HepG2 (cell line): ENCODE measurements at regions not wholly inside any gene's neighbourhood (a gene's known extent, or its start where the extent isn't known, plus 50 kb on each side); places are given as distances from the start of the nearest gene placed in this dataset.

Experiments used
- ATAC-seq: fragments of 200-7000 bp; cut with Tn5 transposase; 3 replicates; pipeline ENCODE4 v1.9.1; 2020; ENCODE audit warnings: mild to moderate bottlenecking, moderate library complexity
- BruUV-seq: library from RNA; stranded (reverse); fragments of 400-500 nt; replicated peaks from 2 replicates; lab custom pipeline; 2021; lab: Mats Ljungman, UMichigan
- CTCF ChIA-PET: fragments of 300-600 bp; formaldehyde crosslinking; extraction: SDS; loops from one replicate; lab custom pipeline; 2021; ENCODE audit warnings: low total read pairs, inconsistent platforms, low intra/inter-chr PET ratio; lab: Yijun Ruan, JAX
- POLR2A ChIA-PET: fragments of 350-600 bp; sonication (Branson Sonifier 250); formaldehyde crosslinking; loops from one replicate; lab custom pipeline; 2020; ENCODE audit warnings: antibody characterized with exemption, inconsistent platforms; lab: Yijun Ruan, JAX
- DNase-seq: peaks from one replicate; pipeline ENCODE4 v3.0.0-alpha.2; 2015; ENCODE audit warnings: low spot score
- FAIRE-seq: peaks from 3 replicates; lab custom pipeline; 2011; peaks lifted over from hg19 to GRCh38; lab: Jason Lieb, UNC
- H2AFZ ChIP-seq: one replicate; pipeline ENCODE4 v1.6.1; 2011; ENCODE audit warnings: low read length, inconsistent platforms
- H3K27ac ChIP-seq: fragments of 300-600 bp; 3 replicates; pipeline ENCODE4 v1.8.0; 2011; ENCODE audit warnings: mixed run types, mild to moderate bottlenecking, mixed read lengths, low read length, inconsistent platforms; ENCODE audit not compliant: insufficient read depth; ENCODE audit errors: extremely low read length
- H3K27me3 ChIP-seq, 2 experiments: fragments of 200-600 bp in 1 of 2; 2 replicates in 1 of 2; 3 replicates in 1 of 2; pipeline versions ENCODE4 v1.6.0 to v1.8.0; 2011; ENCODE audit warnings: low read length in 2 of 2, mild to moderate bottlenecking in 2 of 2, moderate library complexity in 2 of 2, inconsistent platforms in 1 of 2; ENCODE audit not compliant: insufficient read depth in 2 of 2, control insufficient read depth in 1 of 2
- H3K36me3 ChIP-seq, 2 experiments: fragments of 200-600 bp in 1 of 2; replicated peaks in 1 of 2; 2 replicates in 1 of 2; 3 replicates in 1 of 2; pipeline versions ENCODE4 v1.5.1 to v1.8.0; 2011; ENCODE audit warnings: low read length in 2 of 2, inconsistent platforms in 1 of 2; ENCODE audit not compliant: insufficient read depth in 2 of 2, control insufficient read depth in 1 of 2
- H3K4me1 ChIP-seq: 2 replicates; pipeline ENCODE4 v1.5.1; 2012; ENCODE audit warnings: low read length, inconsistent platforms; ENCODE audit not compliant: insufficient read depth
- H3K4me2 ChIP-seq: 2 replicates; pipeline ENCODE4 v1.6.0; 2011; ENCODE audit warnings: low read depth, low read length, inconsistent platforms
- H3K4me3 ChIP-seq, 3 experiments: fragments of 200-600 bp in 1 of 3; sonication (generic), shearing (Covaris generic) in 1 of 3; replicated peaks in 1 of 3; 2 replicates each; pipeline ENCODE4 v1.5.1; 2011 to 2016; ENCODE audit warnings: low read length in 3 of 3, inconsistent platforms in 2 of 3, low read depth in 2 of 3, mild to moderate bottlenecking in 2 of 3, control low read depth in 1 of 3, mixed read lengths in 1 of 3; ENCODE audit not compliant: insufficient read depth in 1 of 3
- H3K79me2 ChIP-seq: one replicate; pipeline ENCODE4 v1.6.1; 2011; ENCODE audit warnings: low read length, inconsistent platforms; ENCODE audit not compliant: insufficient read depth
- H3K9ac ChIP-seq: 2 replicates; pipeline ENCODE4 v1.6.0; 2011; ENCODE audit warnings: mild to moderate bottlenecking, low read depth, low read length, inconsistent platforms; ENCODE audit not compliant: insufficient read depth
- H3K9me3 ChIP-seq: 2 replicates; pipeline ENCODE4 v1.5.1; 2012; ENCODE audit warnings: mild to moderate bottlenecking, low read length
- H4K20me1 ChIP-seq: 2 replicates; pipeline ENCODE4 v1.6.0; 2011; ENCODE audit warnings: inconsistent platforms, mild to moderate bottlenecking, low read length, moderate library complexity; ENCODE audit not compliant: insufficient read depth
- FOXC1 ChIP-seq: sonication (generic); formaldehyde crosslinking; IDR thresholded peaks from 2 replicates; pipeline ENCODE4 v1.8.0; 2022; ENCODE audit warnings: mild to moderate bottlenecking, missing genetic modification reagents, borderline replicate concordance
- MEF2D ChIP-seq: sonication (generic); formaldehyde crosslinking; IDR thresholded peaks from 2 replicates; pipeline ENCODE4 v1.5.1; 2020; ENCODE audit warnings: mild to moderate bottlenecking, missing genetic modification reagents
- MXD4 ChIP-seq: IDR thresholded peaks from 2 replicates; pipeline ENCODE4 v1.6.1; 2016; ENCODE audit warnings: mild to moderate bottlenecking, missing biosample characterization, missing genetic modification reagents
- ONECUT2 ChIP-seq: sonication (generic); formaldehyde crosslinking; IDR thresholded peaks from 2 replicates; pipeline ENCODE4 v1.4.0; 2020; ENCODE audit warnings: missing genetic modification reagents
- TAF15 ChIP-seq: fragments of 200-400 bp; formaldehyde crosslinking; IDR thresholded peaks from one replicate; pipeline ENCODE4 v1.6.1; 2018; ENCODE audit warnings: mild to moderate bottlenecking, low read depth, low read length; ENCODE audit not compliant: poor library complexity, severe bottlenecking
- ZBTB14 ChIP-seq: sonication (generic); formaldehyde crosslinking; IDR thresholded peaks from 2 replicates; pipeline ENCODE4 v1.4.0; 2020; ENCODE audit warnings: missing genetic modification reagents
- ZNF276 ChIP-seq: sonication (generic); formaldehyde crosslinking; IDR thresholded peaks from 2 replicates; pipeline ENCODE4 v1.4.0; 2020; ENCODE audit warnings: mild to moderate bottlenecking, low read depth, missing genetic modification reagents
- WGBS: methylation state at CpG from one replicate; pipeline ENCODE4 v1.1.6; 2017; ENCODE audit warnings: low lambda C conversion rate; 5-methylcytosine and 5-hydroxymethylcytosine counted together
- in situ Hi-C: cut with HindIII; loops from 2 replicates; pipeline ENCODE4 v1.10.0; 2017; ENCODE audit warnings: low pct_unique_long_range_greater_than_20kb; ENCODE audit not compliant: extremely low pct_ligation_motif_present
- intact Hi-C: fragments of 100-400 bp; cut with micrococcal nuclease; formaldehyde crosslinking; loops from one replicate; pipeline ENCODE4 v1.10.0; 2022; ENCODE audit not compliant: unreplicated experiment

GRCh38 chr11:26248661-26249060, 83.3 kb upstream of the ANO3 start (continued):
- TF ChIP-seq MXD4 (CRISPR knock-in tag): no peak

- ChIA-PET CTCF (no interaction called here), POLR2A (no interaction called here)
- 14% methylated on average over 1 of the region's 1 CpG for WGBS
- Histone ChIP-seq H3K4me3 (no peak overlapping the region), H3K36me3 (no peaks in the 10 kb centered on the region)
- intact Hi-C loops: no loop called here
- TF ChIP-seq MEF2D (CRISPR knock-in tag): no peak
- no peak for TF ChIP-seq ONECUT2 (CRISPR knock-in tag)
- TF ChIP-seq, all 625 proteins: peak for 0
- no TSS peak for BruUV-seq
- Histone ChIP-seq H3K9me3 (no peaks in the 10 kb centered on the region), H3K79me2 (no peaks in the 10 kb centered on the region), H4K20me1 (no peaks in the 10 kb centered on the region), H3K4me1 (no peaks in the 10 kb centered on the region), H3K27ac (no peak overlapping the region), H3K9ac (no peak overlapping the region), H3K27me3 (no peaks in the 10 kb centered on the region), H2AFZ (no peak overlapping the region), H3K4me2 (no peak overlapping the region)
- FAIRE-seq: no peak
- DNase-seq: no peak
- in situ Hi-C loops: no loop called here
- no peak for ATAC-seq
These were observed 77.6 kb upstream of the ANO3 start for GRCh38 chr11:26254378-26254777.

GRCh38 chr11:26263769-26264168, 68.2 kb upstream of the ANO3 start:
- Histone ChIP-seq H3K4me1 (no peaks in the 10 kb centered on the region), H3K36me3 (no peaks in the 10 kb centered on the region), H2AFZ (no peak overlapping the region), H3K79me2 (no peaks in the 10 kb centered on the region), H3K4me3 (no peak overlapping the region), H3K4me2 (no peak overlapping the region), H3K9ac (no peak overlapping the region), H3K9me3 (no peaks in the 10 kb centered on the region), H3K27me3 (no peaks in the 10 kb centered on the region), H4K20me1 (no peaks in the 10 kb centered on the region), H3K27ac (no peak overlapping the region)
- no peak for TF ChIP-seq ZNF276 (CRISPR knock-in tag)
- no peak for TF ChIP-seq TAF15
- TF ChIP-seq ZBTB14: no peak
- TF ChIP-seq FOXC1 (CRISPR knock-in tag): no peak
- CTCF ChIA-PET: no interaction called here
- FAIRE-seq (no peak), DNase-seq (no peak), ATAC-seq (no peak)
- intact Hi-C loops: no loop called here
- in situ Hi-C loops: no loop called here
- no TSS peak for BruUV-seq
- POLR2A ChIA-PET: no interaction called here
